Right lobe of liver (tissue), 4 donors: ENCODE measurements at regions not wholly inside any gene's neighbourhood (a gene's known extent, or its start where the extent isn't known, plus 50 kb on each side); places are given as distances from the start of the nearest gene placed in this dataset.

Experiments
- POLR2A ChIP-seq: fragments of 450-650 bp; IDR thresholded peaks from one replicate; pipeline ENCODE4 v1.6.1; 2017; ENCODE audit warnings: antibody characterized with exemption, mild to moderate bottlenecking
- TF ChIP-seq, protein P1 (sequence below), 4 donors: fragments of 200-600 bp in 3 of 4; fragments of 450-650 bp in 1 of 4; IDR thresholded peaks; one replicate each; pipeline versions ENCODE4 v1.5.1 to v1.8.0; 2016 to 2022; ENCODE audit warnings: antibody characterized with exemption in 4 of 4, mild to moderate bottlenecking in 2 of 4
- donor health status: DM: no; HTN: no; CAD: no.
- donor health status: DM: no; HTN: no; CAD: no.
- donor health status: DM: no; HTN: yes; CAD: no.

DNA sequence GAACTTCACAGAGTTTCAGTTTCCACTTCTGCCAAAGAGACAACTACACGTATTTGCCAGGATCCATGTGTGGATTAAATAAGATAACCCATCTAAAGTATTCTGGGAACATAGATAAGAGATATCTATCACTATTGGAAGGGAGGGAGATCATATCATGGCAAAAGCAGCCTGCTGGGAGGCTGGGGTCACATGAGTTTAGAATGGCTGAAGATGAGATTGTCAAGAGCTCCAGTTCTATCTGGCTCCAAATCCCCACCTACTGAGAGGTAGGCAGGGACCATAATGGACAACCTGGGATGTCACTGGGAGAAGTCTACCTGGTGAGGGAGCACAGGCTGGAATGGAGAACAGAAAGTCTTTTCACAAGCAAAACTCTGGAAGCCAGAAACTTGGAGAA is 192.6 kb upstream of the ST6GAL2 start:
- TF ChIP-seq, protein P1, sequence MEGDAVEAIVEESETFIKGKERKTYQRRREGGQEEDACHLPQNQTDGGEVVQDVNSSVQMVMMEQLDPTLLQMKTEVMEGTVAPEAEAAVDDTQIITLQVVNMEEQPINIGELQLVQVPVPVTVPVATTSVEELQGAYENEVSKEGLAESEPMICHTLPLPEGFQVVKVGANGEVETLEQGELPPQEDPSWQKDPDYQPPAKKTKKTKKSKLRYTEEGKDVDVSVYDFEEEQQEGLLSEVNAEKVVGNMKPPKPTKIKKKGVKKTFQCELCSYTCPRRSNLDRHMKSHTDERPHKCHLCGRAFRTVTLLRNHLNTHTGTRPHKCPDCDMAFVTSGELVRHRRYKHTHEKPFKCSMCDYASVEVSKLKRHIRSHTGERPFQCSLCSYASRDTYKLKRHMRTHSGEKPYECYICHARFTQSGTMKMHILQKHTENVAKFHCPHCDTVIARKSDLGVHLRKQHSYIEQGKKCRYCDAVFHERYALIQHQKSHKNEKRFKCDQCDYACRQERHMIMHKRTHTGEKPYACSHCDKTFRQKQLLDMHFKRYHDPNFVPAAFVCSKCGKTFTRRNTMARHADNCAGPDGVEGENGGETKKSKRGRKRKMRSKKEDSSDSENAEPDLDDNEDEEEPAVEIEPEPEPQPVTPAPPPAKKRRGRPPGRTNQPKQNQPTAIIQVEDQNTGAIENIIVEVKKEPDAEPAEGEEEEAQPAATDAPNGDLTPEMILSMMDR (IDR thresholded peaks at IDR 0.05) = no peak
- no peak for TF ChIP-seq POLR2A
